ENCODE measurements at regions not wholly inside any gene's neighbourhood (a gene's known extent, or its start where the extent isn't known, plus 50 kb on each side); places are given as distances from the start of the nearest gene placed in this dataset.

DNA sequence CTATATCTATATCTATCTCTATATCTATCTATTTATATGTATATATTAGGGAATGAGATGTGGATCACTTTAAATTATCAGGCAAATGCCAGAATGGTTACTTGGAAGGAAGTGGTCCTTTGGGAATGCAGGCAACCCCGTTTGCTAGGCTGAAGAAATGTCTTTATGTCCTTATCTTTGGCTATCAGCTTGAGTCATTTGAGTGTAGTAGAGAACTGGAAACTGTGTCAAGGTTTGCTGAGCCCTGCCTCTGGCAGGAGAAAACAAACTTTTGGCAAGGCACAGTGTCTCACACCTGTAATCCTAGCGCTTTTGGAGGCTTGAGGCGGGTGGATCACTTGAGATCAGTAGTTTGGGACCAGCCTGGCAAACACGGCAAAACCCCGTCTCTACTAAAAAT, 167.3 kb downstream of the ACTRT1 start (continued):
- TF ChIP-seq ZNF462 (CRISPR knock-in tag; IDR thresholded peaks at IDR 0.05) (no peak), EZH2 (IDR thresholded peaks at IDR 0.05; ENCODE audit: low read depth, unreplicated experiment) (no peak)

- Histone ChIP-seq H3K9me2 (ENCODE audit: insufficient read depth) (no peaks in the 10 kb centered on the region), H3K4me1 (ENCODE audit: insufficient read depth) (no peaks in the 10 kb centered on the region), H3F3A (replicated peaks; ENCODE audit: low read depth) (no peaks in the 10 kb centered on the region), H4K20me1 (replicated peaks; ENCODE audit: insufficient read depth) (no peaks in the 10 kb centered on the region), H3K36me3 (ENCODE audit: insufficient read depth) (no peaks in the 10 kb centered on the region), H3K79me2 (replicated peaks; ENCODE audit: insufficient read depth) (no peaks in the 10 kb centered on the region), H2AFZ (no peak overlapping the region), H3K4me2 (no peak overlapping the region), H3K4me3 (no peak overlapping the region), H3K27ac (ENCODE audit: low read depth) (no peak overlapping the region), H3K27me3 (ENCODE audit: insufficient read depth) (no peaks in the 10 kb centered on the region)
- Mint-ChIP-seq H3K9me3 (no peaks in the 10 kb centered on the region), H3K36me3 (ENCODE audit: low read depth) (no peaks in the 10 kb centered on the region), H3K4me1 (no peaks in the 10 kb centered on the region), H3K27ac (no peak overlapping the region), H3K27me3 (ENCODE audit: insufficient read depth, low read depth, poor library complexity) (no peaks in the 10 kb centered on the region), H3K4me3 (no peak overlapping the region)
- ATAC-seq (no peak), DNase-seq (ENCODE audit: low spot score) (no peak)
- TF ChIP-seq, protein P1, sequence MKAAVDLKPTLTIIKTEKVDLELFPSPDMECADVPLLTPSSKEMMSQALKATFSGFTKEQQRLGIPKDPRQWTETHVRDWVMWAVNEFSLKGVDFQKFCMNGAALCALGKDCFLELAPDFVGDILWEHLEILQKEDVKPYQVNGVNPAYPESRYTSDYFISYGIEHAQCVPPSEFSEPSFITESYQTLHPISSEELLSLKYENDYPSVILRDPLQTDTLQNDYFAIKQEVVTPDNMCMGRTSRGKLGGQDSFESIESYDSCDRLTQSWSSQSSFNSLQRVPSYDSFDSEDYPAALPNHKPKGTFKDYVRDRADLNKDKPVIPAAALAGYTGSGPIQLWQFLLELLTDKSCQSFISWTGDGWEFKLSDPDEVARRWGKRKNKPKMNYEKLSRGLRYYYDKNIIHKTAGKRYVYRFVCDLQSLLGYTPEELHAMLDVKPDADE (IDR thresholded peaks at IDR 0.05): no peak
- TF ChIP-seq STAT1 (IDR thresholded peaks at IDR 0.05; ENCODE audit: unreplicated experiment) (no peak), JUNB (IDR thresholded peaks at IDR 0.05; ENCODE audit: unreplicated experiment) (no peak), ZNF114 (CRISPR knock-in tag; IDR thresholded peaks at IDR 0.05) (no peak), EZH2 (IDR thresholded peaks at IDR 0.05; ENCODE audit: low read depth, unreplicated experiment) (no peak), EZH2phosphoT487 (IDR thresholded peaks at IDR 0.05; ENCODE audit: unreplicated experiment) (no peak)
Observed at GRCh38 chrX:127879585-127879984, 172.6 kb downstream of the ACTRT1 start.

All from GM23338 (cell line).